GM12892 (cell line): ENCODE measurements at regions not wholly inside any gene's neighbourhood (a gene's known extent, or its start where the extent isn't known, plus 50 kb on each side); places are given as distances from the start of the nearest gene placed in this dataset.

Source experiments
- POLR2A ChIP-seq: IDR thresholded peaks from 2 replicates; pipeline ENCODE4 v1.6.1; 2011; ENCODE audit warnings: low read depth, low read length, control low read depth
- POLR2AphosphoS5 ChIP-seq: IDR thresholded peaks from 2 replicates; pipeline ENCODE4 v1.6.1; 2011; ENCODE audit warnings: low read depth, low read length, control low read depth
- TAF1 ChIP-seq: IDR thresholded peaks from 2 replicates; pipeline ENCODE4 v1.6.1; 2011; ENCODE audit warnings: low read depth, mild to moderate bottlenecking, control low read depth, low read length, borderline replicate concordance

DNA sequence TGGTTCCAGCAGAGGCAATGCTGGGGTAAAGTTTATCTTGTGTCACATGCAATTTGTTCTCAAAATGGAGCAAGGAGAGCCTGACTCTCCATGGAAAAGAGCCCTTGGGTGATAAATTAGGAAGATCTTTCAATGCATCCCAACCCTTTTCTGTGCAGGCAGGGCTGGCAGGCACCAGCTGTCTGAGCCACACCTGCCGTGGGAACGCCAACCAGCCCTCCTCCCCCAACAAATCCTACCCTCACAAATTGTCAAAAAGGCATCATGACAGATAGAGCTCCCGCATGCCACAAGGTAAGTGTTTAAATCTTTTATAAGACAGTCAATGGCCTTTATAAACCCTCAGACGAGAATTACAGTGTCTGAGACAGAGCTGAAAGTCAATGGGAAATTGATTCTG, 418.5 kb upstream of the CDH5 start:
- no peak for TF ChIP-seq POLR2AphosphoS5
- no peak for TF ChIP-seq POLR2A
- no peak for TF ChIP-seq TAF1
